HUES48 (cell line): ENCODE measurements at regions not wholly inside any gene's neighbourhood (a gene's known extent, or its start where the extent isn't known, plus 50 kb on each side); places are given as distances from the start of the nearest gene placed in this dataset.
"Not testable (repeated sequence)": the region's sequence is repeated elsewhere in the genome, so short reads cannot be mapped to it uniquely, and the experiment has no call there.

ENCODE experiments used
- H3K27ac ChIP-seq: one replicate; pipeline ENCODE4 v1.7.0; 2013; ENCODE audit warnings: low read depth, low read length, inconsistent platforms
- H3K27me3 ChIP-seq: 2 replicates; pipeline ENCODE4 v1.6.1; 2013; ENCODE audit warnings: mild to moderate bottlenecking, low read length; ENCODE audit not compliant: control insufficient read depth, insufficient read depth
- H3K36me3 ChIP-seq: 2 replicates; pipeline ENCODE4 v1.6.1; 2013; ENCODE audit warnings: low read length; ENCODE audit not compliant: control insufficient read depth, insufficient read depth
- H3K4me1 ChIP-seq: 2 replicates; pipeline ENCODE4 v1.6.1; 2013; ENCODE audit warnings: mild to moderate bottlenecking, low read length; ENCODE audit not compliant: control insufficient read depth, insufficient read depth
- H3K4me3 ChIP-seq: 2 replicates; pipeline ENCODE4 v1.5.1; 2013; ENCODE audit warnings: mild to moderate bottlenecking, low read depth, low read length
- H3K9ac ChIP-seq: 2 replicates; pipeline ENCODE4 v1.6.1; 2013; ENCODE audit warnings: mild to moderate bottlenecking, low read depth, low read length, moderate library complexity
- H3K9me3 ChIP-seq: 2 replicates; pipeline ENCODE4 v1.6.1; 2013; ENCODE audit warnings: low read length; ENCODE audit not compliant: control insufficient read depth, insufficient read depth

GRCh38 chr1:195849180-195849579, 759.1 kb downstream of the KCNT2 start:
- Histone ChIP-seq H3K36me3 (no peaks in the 10 kb centered on the region), H3K4me1 (peaks cover 68% of the 10 kb centered on the region), H3K4me3 (no peak overlapping the region), H3K27me3 (no peaks in the 10 kb centered on the region), H3K27ac (peak overlapping the region; percentile 91), H3K9me3 (no peaks in the 10 kb centered on the region), H3K9ac (no peak overlapping the region)

- not testable (repeated sequence) for H3K9me3 ChIP-seq, H3K36me3 ChIP-seq, H3K27me3 ChIP-seq
- Histone ChIP-seq H3K4me3 (peak overlapping the region; percentile 73), H3K9ac (peak overlapping the region; percentile 91), H3K4me1 (peaks cover 65% of the 10 kb centered on the region), H3K27ac (peak overlapping the region; percentile 96)
Observed at GRCh38 chr1:195847957-195848875, 760.0 kb downstream of the KCNT2 start.

- H3K4me1 ChIP-seq: peaks cover 16% of the 10 kb centered on the region; the same call in 1 of the 2 replicates
Observed at GRCh38 chr1:195831789-195832188, 776.5 kb downstream of the KCNT2 start.

DNA sequence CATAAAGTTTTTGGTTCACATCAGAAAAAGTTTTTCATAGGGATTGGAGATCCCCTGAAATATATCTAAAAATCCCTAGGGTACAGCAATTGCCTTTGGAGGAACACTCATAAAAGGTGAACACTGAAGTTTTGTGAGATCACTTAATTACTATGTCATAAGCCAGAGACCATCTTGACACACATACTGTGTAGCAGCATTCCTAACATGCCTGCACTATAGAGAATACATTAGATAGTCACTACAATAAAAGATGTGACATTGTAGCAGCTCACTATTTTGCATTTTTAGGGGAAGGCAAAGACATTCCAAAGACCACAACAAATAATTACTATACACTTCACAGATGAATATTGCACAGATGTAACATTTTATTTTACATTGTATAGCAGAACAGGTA, 779.9 kb downstream of the KCNT2 start:
- Histone ChIP-seq H3K4me1 (peaks cover 28% of the 10 kb centered on the region), H3K36me3 (no peaks in the 10 kb centered on the region), H3K27me3 (no peaks in the 10 kb centered on the region), H3K9me3 (no peaks in the 10 kb centered on the region), H3K27ac (no peak overlapping the region), H3K4me3 (no peak overlapping the region), H3K9ac (no peak overlapping the region)

More at GRCh38 chr1:195831789-195832188, 776.5 kb downstream of the KCNT2 start:
- H3K9me3 ChIP-seq: no peaks in the 10 kb centered on the region
- no peak overlapping the region for H3K27ac ChIP-seq
- H3K27me3 ChIP-seq: no peaks in the 10 kb centered on the region
- H3K4me3 ChIP-seq: no peak overlapping the region
- no peak overlapping the region for H3K9ac ChIP-seq
- no peaks in the 10 kb centered on the region for H3K36me3 ChIP-seq

DNA sequence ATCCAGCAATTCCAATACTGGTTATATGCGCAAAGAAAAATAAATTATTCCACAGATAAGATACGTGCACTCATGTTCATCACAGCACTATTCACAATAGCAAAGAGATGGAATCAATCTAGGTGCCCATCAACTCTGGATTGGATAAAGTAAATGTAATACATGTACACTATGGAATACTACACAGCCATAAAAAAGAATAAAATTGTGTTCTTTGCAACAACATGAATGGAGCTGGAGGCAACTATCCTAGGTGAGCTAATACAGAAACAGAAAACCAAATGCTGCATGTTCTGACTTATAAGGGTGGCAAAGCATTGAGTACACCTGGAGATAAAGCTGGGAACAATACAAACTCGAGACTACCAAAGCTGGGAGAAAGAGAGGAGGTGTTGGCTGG, 787.3 kb downstream of the KCNT2 start:
- Histone ChIP-seq H3K27me3 (no peaks in the 10 kb centered on the region), H3K27ac (no peak overlapping the region), H3K9ac (no peak overlapping the region), H3K4me3 (no peak overlapping the region), H3K9me3 (no peaks in the 10 kb centered on the region), H3K4me1 (peaks cover 11% of the 10 kb centered on the region), H3K36me3 (no peaks in the 10 kb centered on the region)

DNA sequence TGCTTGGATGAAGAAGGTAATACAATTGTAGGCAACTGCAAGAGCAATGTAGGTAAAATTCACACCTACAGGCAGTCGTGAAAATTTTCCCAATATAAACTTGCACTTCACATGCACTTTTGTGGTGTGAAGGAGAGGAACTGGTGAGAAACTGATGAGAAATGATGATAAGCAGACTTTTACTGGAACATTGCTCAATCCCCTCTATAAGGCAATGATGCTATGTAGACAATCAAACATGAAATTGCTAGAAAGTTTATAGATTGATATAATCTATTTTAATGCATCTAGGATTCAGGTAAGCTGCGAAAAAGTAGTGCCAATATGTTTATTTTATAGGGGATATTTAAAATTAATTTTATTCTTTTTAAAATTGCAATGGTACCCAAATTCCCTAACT, 802.2 kb downstream of the KCNT2 start:
- Histone ChIP-seq H3K4me3 (no peak overlapping the region), H3K27me3 (no peaks in the 10 kb centered on the region), H3K36me3 (no peaks in the 10 kb centered on the region), H3K9me3 (no peaks in the 10 kb centered on the region), H3K4me1 (no peaks in the 10 kb centered on the region), H3K27ac (no peak overlapping the region), H3K9ac (no peak overlapping the region)

DNA sequence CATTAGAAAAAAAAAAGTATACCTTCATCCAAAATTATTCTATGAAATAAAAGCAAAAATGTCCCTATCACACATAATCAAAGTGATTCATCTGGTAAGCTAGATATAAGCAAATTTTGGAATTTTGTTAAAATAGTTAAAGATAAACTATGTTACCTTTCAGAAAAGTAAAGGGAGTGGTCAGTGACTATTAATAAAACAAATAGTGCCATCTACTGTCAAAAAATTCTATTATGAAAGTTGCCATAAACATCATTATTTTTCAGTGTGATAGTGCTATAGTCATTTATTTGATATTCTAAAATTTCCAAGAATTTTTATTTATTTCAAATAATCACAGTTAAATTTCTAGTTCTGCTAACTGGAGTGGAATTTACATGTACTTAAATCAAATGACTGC, 803.7 kb downstream of the KCNT2 start:
- no peak overlapping the region for H3K4me3 ChIP-seq
- H3K27me3 ChIP-seq: no peaks in the 10 kb centered on the region
- no peaks in the 10 kb centered on the region for H3K4me1 ChIP-seq
- no peak overlapping the region for H3K9ac ChIP-seq
- H3K9me3 ChIP-seq: no peaks in the 10 kb centered on the region
- no peaks in the 10 kb centered on the region for H3K36me3 ChIP-seq
- no peak overlapping the region for H3K27ac ChIP-seq

DNA sequence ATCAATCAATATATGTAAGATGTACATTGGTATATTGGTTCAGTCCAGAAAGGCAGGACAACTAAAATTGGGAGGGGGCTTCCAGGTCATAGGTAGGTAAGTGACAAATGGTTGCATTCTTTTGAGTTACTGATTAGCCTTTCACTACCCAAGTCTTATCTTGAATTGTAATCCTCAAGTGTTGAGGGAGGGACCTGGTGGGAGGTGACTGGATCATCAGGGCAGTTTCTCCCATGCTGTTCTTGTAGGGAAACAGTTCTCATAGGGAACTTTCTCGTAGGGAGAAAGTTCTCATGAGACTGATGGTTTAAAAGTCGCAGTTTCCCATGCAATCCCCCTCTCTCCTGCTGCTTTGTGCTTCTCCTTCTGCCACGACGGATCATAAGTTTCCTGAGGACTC, 809.2 kb downstream of the KCNT2 start:
- no peaks in the 10 kb centered on the region for H3K9me3 ChIP-seq
- H3K4me1 ChIP-seq: no peaks in the 10 kb centered on the region
- H3K4me3 ChIP-seq: no peak overlapping the region
- H3K36me3 ChIP-seq: no peaks in the 10 kb centered on the region
- H3K9ac ChIP-seq: no peak overlapping the region
- no peak overlapping the region for H3K27ac ChIP-seq
- H3K27me3 ChIP-seq: no peaks in the 10 kb centered on the region

DNA sequence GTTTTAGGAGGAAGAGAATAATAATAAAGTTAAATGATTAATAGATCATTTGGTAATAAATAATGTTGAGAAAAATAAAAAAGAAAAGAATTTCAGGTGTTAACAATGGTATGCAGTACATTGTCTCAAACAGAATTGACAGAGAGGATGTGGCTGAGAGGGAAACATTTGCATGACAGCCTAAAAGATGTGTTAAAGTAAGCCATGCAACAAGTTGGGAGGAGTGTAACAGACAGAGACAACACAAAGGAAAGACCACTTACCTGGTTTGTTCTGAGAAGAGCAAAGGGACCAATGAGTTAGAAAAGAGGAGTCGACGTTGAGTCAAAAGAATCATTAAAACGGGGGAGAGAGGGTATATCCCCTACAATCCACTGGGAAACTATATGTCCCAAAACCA, 814.0 kb downstream of the KCNT2 start:
- Histone ChIP-seq H3K27me3 (no peaks in the 10 kb centered on the region), H3K9ac (no peak overlapping the region), H3K27ac (no peak overlapping the region), H3K9me3 (peaks cover 7% of the 10 kb centered on the region; the same call in 1 of the 2 replicates), H3K36me3 (no peaks in the 10 kb centered on the region), H3K4me1 (no peaks in the 10 kb centered on the region), H3K4me3 (no peak overlapping the region)

GRCh38 chr1:195791796-195792195, 816.4 kb downstream of the KCNT2 start:
- Histone ChIP-seq H3K4me1 (no peaks in the 10 kb centered on the region), H3K27ac (no peak overlapping the region), H3K9me3 (peaks cover 7% of the 10 kb centered on the region; the same call in 1 of the 2 replicates), H3K4me3 (no peak overlapping the region), H3K27me3 (no peaks in the 10 kb centered on the region), H3K36me3 (no peaks in the 10 kb centered on the region), H3K9ac (no peak overlapping the region)

DNA sequence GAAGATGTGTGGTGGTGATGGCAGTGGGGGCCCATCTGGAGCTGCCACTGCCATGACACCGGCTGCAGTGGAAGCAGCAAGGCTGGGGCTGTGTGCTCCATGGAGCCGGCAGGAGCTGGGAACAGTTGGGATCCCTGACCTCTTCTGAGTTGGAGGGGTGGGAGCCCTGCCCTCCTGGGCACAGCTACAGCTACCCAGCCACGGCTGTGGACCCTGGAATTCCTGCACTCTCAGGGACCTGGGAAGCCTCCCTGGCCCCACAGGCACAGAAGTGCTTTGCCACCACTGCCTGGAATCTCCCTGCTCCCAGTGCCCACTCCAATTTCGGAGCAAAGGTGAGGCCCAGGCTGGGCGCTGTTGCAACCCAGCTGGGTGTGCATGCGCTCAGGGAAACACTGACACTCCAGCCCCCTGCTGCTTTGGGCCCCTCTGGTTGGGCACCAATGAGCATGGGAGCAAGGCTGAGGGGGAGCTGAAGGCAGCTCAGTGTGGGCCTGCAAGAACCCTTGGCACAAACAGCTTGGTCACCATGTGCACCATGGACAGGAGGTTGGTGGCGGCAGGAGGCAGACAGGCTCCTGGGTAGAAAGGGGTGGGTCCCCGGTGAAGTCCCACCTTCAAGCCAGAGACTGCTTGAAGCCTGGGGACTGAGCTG, 817.6 kb downstream of the KCNT2 start:
- H3K9ac ChIP-seq: no peak overlapping the region
- no peaks in the 10 kb centered on the region for H3K4me1 ChIP-seq
- H3K27ac ChIP-seq: no peak overlapping the region
- H3K4me3 ChIP-seq: no peak overlapping the region
- no peaks in the 10 kb centered on the region for H3K27me3 ChIP-seq
- no peaks in the 10 kb centered on the region for H3K36me3 ChIP-seq
- peaks cover 7% of the 10 kb centered on the region; the same call in 1 of the 2 replicates for H3K9me3 ChIP-seq
